Spleen (tissue), 7 donors: ENCODE measurements at regions not wholly inside any gene's neighbourhood (a gene's known extent, or its start where the extent isn't known, plus 50 kb on each side); places are given as distances from the start of the nearest gene placed in this dataset.

Source experiments
- CTCF ChIP-seq, 11 experiments: fragments of 200-600 bp in 7 of 11; fragments of 450-650 bp in 4 of 11; sonication (generic) in 4 of 11; IDR thresholded peaks in 8 of 11; conservative IDR thresholded peaks in 3 of 11; 1 replicate in 7 of 11; 2 replicates in 4 of 11; pipeline versions ENCODE4 v1.4.0 to v1.8.0; 2016 to 2021; ENCODE audit warnings: antibody characterized with exemption in 11 of 11, inconsistent platforms in 4 of 11, mild to moderate bottlenecking in 1 of 11
- POLR2A ChIP-seq, 3 donors: fragments of 450-650 bp; IDR thresholded peaks; one replicate each; pipeline ENCODE4 v1.5.1; 2017; ENCODE audit warnings: antibody characterized with exemption in 3 of 3, mild to moderate bottlenecking in 1 of 3
- POLR2AphosphoS5 ChIP-seq, 3 donors: sonication (generic); formaldehyde crosslinking; IDR thresholded peaks; one replicate each; pipeline ENCODE4 v1.5.1; 2017; ENCODE audit warnings: antibody characterized with exemption in 3 of 3
- donor health status: DM: no; HTN: no; CAD: no; lungs with moderate emphysema.
- donor health status: DM: no; HTN: no; CAD: no.
- donor health status: DM: no; HTN: no; CAD: no.

GRCh38 chr4:97216046-97216445 is 927.2 kb downstream of the STPG2 start:
- no peak for TF ChIP-seq CTCF (IDR thresholded peaks at IDR 0.05 in 8 of 11, conservative IDR thresholded peaks at IDR 0.05 in 3 of 11)
- TF ChIP-seq POLR2A (IDR thresholded peaks at IDR 0.05) = no peak
- TF ChIP-seq POLR2AphosphoS5 (IDR thresholded peaks at IDR 0.05) = no peak
